B cell (primary cell): ENCODE measurements at regions not wholly inside any gene's neighbourhood (a gene's known extent, or its start where the extent isn't known, plus 50 kb on each side); places are given as distances from the start of the nearest gene placed in this dataset.

Experiments
- ATAC-seq: fragments of 200-7000 bp; cut with Tn5 transposase; one replicate; pipeline ENCODE4 v1.10.0; 2021; ENCODE audit warnings: low read depth, mild to moderate bottlenecking, moderate number of reproducible peaks, moderate library complexity
- CTCF ChIA-PET: fragments of 350-600 bp; sonication (Branson Sonifier 250); formaldehyde crosslinking; loops from one replicate; lab custom pipeline; 2021; ENCODE audit warnings: antibody characterized with exemption, inconsistent platforms; lab: Charles Lee
- POLR2A ChIA-PET: fragments of 350-600 bp; sonication (Branson Sonifier 250); formaldehyde crosslinking; loops from one replicate; lab custom pipeline; 2021; ENCODE audit warnings: antibody characterized with exemption; lab: Charles Lee
- DNase-seq: peaks from one replicate; pipeline ENCODE4 v3.0.0; 2013
- H2AFZ ChIP-seq: 2 replicates; pipeline ENCODE4 v1.6.1; 2012; ENCODE audit warnings: mild to moderate bottlenecking, low read depth, low read length; ENCODE audit not compliant: insufficient read depth, poor library complexity, severe bottlenecking
- H3K27ac ChIP-seq, 2 donors: 1 replicate in 1 of 2; 2 replicates in 1 of 2; pipeline ENCODE4 v1.5.1; 2012 to 2013; ENCODE audit warnings: low read length in 2 of 2, mild to moderate bottlenecking in 2 of 2, moderate library complexity in 1 of 2
- H3K27me3 ChIP-seq, 4 experiments: fragments of 200-600 bp in 1 of 4; sonication (generic) in 1 of 4; replicated peaks in 1 of 4; 1 replicate in 2 of 4; 2 replicates in 2 of 4; pipeline versions ENCODE4 v1.6.1 to v1.7.0; 2013 to 2016; ENCODE audit warnings: low read length in 3 of 4, mild to moderate bottlenecking in 2 of 4, mixed read lengths in 1 of 4, moderate library complexity in 1 of 4; ENCODE audit not compliant: insufficient read depth in 4 of 4, control insufficient read depth in 3 of 4; ENCODE audit errors: control extremely low read depth in 1 of 4
- H3K36me3 ChIP-seq, 2 experiments: replicated peaks in 1 of 2; 1 replicate in 1 of 2; 2 replicates in 1 of 2; pipeline versions ENCODE4 v1.6.1 to v1.7.1; 2013; ENCODE audit warnings: low read length in 1 of 2; ENCODE audit not compliant: insufficient read depth in 2 of 2, control insufficient read depth in 1 of 2; ENCODE audit errors: control extremely low read depth in 1 of 2, extremely low read depth in 1 of 2
- H3K4me1 ChIP-seq, 2 donors: fragments of 200-600 bp in 1 of 2; sonication (generic) in 1 of 2; 1 replicate in 1 of 2; 2 replicates in 1 of 2; pipeline versions ENCODE4 v1.5.1 to v1.6.1; 2013 to 2017; ENCODE audit warnings: low read length in 2 of 2; ENCODE audit not compliant: control insufficient read depth in 2 of 2, insufficient read depth in 2 of 2
- H3K4me2 ChIP-seq: replicated peaks from 2 replicates; pipeline ENCODE3; 2012; ENCODE audit warnings: mild to moderate bottlenecking, low read depth, low read length; ENCODE audit not compliant: poor library complexity, severe bottlenecking
- H3K4me3 ChIP-seq, 5 experiments: fragments of 200-600 bp in 1 of 5; sonication (generic) in 1 of 5; 1 replicate in 3 of 5; 2 replicates in 2 of 5; pipeline versions ENCODE4 v1.5.1 to v1.7.0; 2011 to 2016; ENCODE audit warnings: low read length in 4 of 5, mild to moderate bottlenecking in 4 of 5, low read depth in 2 of 5, control low read depth in 1 of 5, moderate library complexity in 1 of 5; ENCODE audit not compliant: insufficient read depth in 1 of 5; ENCODE audit errors: control extremely low read depth in 1 of 5, extremely low read depth in 1 of 5
- H3K79me2 ChIP-seq: fragments of 200-600 bp; sonication (generic); one replicate; pipeline ENCODE4 v1.6.0; 2016; ENCODE audit warnings: low read length; ENCODE audit not compliant: control insufficient read depth, insufficient read depth
- H3K9ac ChIP-seq: fragments of 200-600 bp; sonication (generic); 2 replicates; pipeline ENCODE4 v1.6.1; 2017; ENCODE audit warnings: mild to moderate bottlenecking, low read length, moderate library complexity
- H3K9me3 ChIP-seq, 3 donors: one replicate each; pipeline versions ENCODE4 v1.6.1 to v1.7.1; 2013; ENCODE audit warnings: low read length in 2 of 3; ENCODE audit not compliant: control insufficient read depth in 2 of 3, insufficient read depth in 1 of 3; ENCODE audit errors: control extremely low read depth in 1 of 3
- H4K20me1 ChIP-seq: 2 replicates; pipeline ENCODE4 v1.6.0; 2012; ENCODE audit warnings: mild to moderate bottlenecking, low read length; ENCODE audit not compliant: insufficient read depth, control insufficient read depth, poor library complexity, severe bottlenecking
- H3K27ac Mint-ChIP-seq: one replicate; pipeline ENCODE4 v1.8.0; 2021; ENCODE audit warnings: mixed read lengths
- H3K27me3 Mint-ChIP-seq: one replicate; pipeline ENCODE4 v1.8.0; 2021; ENCODE audit warnings: mixed read lengths
- H3K4me1 Mint-ChIP-seq: one replicate; pipeline ENCODE4 v1.8.0; 2021; ENCODE audit warnings: mixed read lengths
- H3K4me3 Mint-ChIP-seq: one replicate; pipeline ENCODE4 v1.8.0; 2021; ENCODE audit warnings: mixed read lengths
- H3K9me3 Mint-ChIP-seq: one replicate; pipeline ENCODE4 v1.8.0; 2022; ENCODE audit warnings: mixed read lengths; ENCODE audit not compliant: insufficient read depth
- EZH2 ChIP-seq: IDR thresholded peaks from 2 replicates; pipeline ENCODE4 v1.6.1; 2012; ENCODE audit warnings: borderline replicate concordance, low read depth, mild to moderate bottlenecking, moderate library complexity, low read length; ENCODE audit not compliant: insufficient read depth, poor library complexity, severe bottlenecking
- WGBS: methylation state at CpG from one replicate; pipeline ENCODE4 v1.1.5; 2013; ENCODE audit warnings: missing lambda C conversion rate; ENCODE audit not compliant: insufficient coverage; 5-methylcytosine and 5-hydroxymethylcytosine counted together
- intact Hi-C: fragments of 100-400 bp; cut with micrococcal nuclease; formaldehyde crosslinking; loops from one replicate; pipeline ENCODE4 v1.10.0; 2022
- TF ChIP-seq, protein P1 (sequence below): fragments of 200-600 bp; IDR thresholded peaks from one replicate; pipeline ENCODE4 v1.8.0; 2022; ENCODE audit warnings: antibody characterized with exemption, mild to moderate bottlenecking

DNA sequence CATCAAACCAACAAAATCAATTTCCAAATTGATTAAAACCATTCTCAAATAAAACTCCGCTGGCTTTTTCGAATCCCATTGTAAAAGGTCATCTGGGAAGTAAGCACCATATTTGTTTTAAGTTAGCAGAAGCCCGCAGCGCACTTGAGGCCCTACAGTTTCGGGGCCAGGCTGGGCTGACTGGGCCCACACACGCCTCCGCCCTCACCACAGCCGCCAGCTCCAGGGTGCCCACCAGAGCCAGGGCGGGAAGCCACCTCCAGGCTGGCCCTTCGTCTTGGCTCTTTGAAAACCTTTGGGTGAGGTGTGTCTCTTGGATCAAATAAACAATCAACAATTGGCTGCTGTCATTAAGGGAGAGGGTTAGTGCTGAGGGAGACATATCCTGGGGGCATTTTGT is 133.3 kb downstream of the SOX1 start:
- H3K4me1 ChIP-seq, result no peaks in the 10 kb centered on the region
- peaks cover 0 to 2% (median 0%) of the 10 kb centered on the region in 4 experiments for H3K27me3 ChIP-seq
- H3K36me3 ChIP-seq, result no peaks in the 10 kb centered on the region
- intact Hi-C loops, result no loop called here
- 82% methylated on average over 8 of the region's 10 CpGs for WGBS
- H3K27ac ChIP-seq, result no peak overlapping the region
- ATAC-seq (no peak), DNase-seq (no peak)
- ChIA-PET CTCF (no interaction called here), POLR2A (no interaction called here)
- H3K79me2 ChIP-seq, result no peaks in the 10 kb centered on the region
- no peaks in the 10 kb centered on the region for H3K4me1 Mint-ChIP-seq
- no peak overlapping the region for H3K27ac Mint-ChIP-seq
- H3K9ac ChIP-seq, result no peak overlapping the region
- no peak overlapping the region for H3K4me3 ChIP-seq
- H2AFZ ChIP-seq, result no peak overlapping the region
- H3K9me3 Mint-ChIP-seq, result no peaks in the 10 kb centered on the region
- H3K4me3 Mint-ChIP-seq, result no peak overlapping the region
- no peaks in the 10 kb centered on the region for H4K20me1 ChIP-seq
- peaks cover 0 to 9% (median 0%) of the 10 kb centered on the region in 3 donors for H3K9me3 ChIP-seq
- TF ChIP-seq, protein P1, sequence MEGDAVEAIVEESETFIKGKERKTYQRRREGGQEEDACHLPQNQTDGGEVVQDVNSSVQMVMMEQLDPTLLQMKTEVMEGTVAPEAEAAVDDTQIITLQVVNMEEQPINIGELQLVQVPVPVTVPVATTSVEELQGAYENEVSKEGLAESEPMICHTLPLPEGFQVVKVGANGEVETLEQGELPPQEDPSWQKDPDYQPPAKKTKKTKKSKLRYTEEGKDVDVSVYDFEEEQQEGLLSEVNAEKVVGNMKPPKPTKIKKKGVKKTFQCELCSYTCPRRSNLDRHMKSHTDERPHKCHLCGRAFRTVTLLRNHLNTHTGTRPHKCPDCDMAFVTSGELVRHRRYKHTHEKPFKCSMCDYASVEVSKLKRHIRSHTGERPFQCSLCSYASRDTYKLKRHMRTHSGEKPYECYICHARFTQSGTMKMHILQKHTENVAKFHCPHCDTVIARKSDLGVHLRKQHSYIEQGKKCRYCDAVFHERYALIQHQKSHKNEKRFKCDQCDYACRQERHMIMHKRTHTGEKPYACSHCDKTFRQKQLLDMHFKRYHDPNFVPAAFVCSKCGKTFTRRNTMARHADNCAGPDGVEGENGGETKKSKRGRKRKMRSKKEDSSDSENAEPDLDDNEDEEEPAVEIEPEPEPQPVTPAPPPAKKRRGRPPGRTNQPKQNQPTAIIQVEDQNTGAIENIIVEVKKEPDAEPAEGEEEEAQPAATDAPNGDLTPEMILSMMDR, result no peak
- TF ChIP-seq EZH2, result no peak
- peaks cover 17% of the 10 kb centered on the region for H3K27me3 Mint-ChIP-seq
- H3K4me2 ChIP-seq, result no peak overlapping the region

DNA sequence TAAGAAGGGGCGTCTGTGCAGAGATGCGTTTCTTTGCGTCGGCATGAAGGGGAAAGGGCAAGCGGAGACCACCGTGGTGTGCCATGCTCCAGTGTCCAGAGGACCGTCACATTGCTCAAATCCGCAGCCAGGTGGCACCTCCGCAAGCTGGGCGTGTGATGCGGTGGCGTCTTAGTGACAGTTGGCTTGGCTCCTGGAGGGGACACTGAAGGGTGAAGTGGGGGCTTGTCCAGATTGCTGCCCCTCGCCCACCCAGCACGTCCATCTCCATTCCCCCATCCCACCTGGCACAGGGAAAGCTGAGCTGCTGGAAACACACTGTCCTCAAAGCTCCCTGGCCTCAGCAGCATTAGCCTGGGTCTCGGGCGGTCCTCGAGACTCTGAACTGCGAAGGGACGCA is 135.3 kb downstream of the SOX1 start:
- ChIA-PET CTCF (no interaction called here), POLR2A (no interaction called here)
- Mint-ChIP-seq H3K27ac (no peak overlapping the region), H3K27me3 (peaks cover 21% of the 10 kb centered on the region), H3K4me3 (no peak overlapping the region), H3K9me3 (no peaks in the 10 kb centered on the region), H3K4me1 (no peaks in the 10 kb centered on the region)
- Histone ChIP-seq H3K27ac (no peak overlapping the region), H3K9me3 (peaks cover 0 to 9% (median 0%) of the 10 kb centered on the region in 3 donors), H3K36me3 (no peaks in the 10 kb centered on the region), H2AFZ (no peak overlapping the region), H3K4me2 (no peak overlapping the region), H4K20me1 (no peaks in the 10 kb centered on the region), H3K9ac (no peak overlapping the region), H3K79me2 (no peaks in the 10 kb centered on the region), H3K27me3 (peaks cover 0 to 6% (median 2%) of the 10 kb centered on the region in 4 experiments), H3K4me1 (no peaks in the 10 kb centered on the region), H3K4me3 (no peak overlapping the region)
- ATAC-seq (no peak), DNase-seq (no peak)
- no peak for TF ChIP-seq EZH2
- TF ChIP-seq, protein P1, result no peak
- 93% methylated on average over 18 of the region's 19 CpGs for WGBS
- intact Hi-C loops, result no loop called here
